ENCODE measurements at regions not wholly inside any gene's neighbourhood (a gene's known extent, or its start where the extent isn't known, plus 50 kb on each side); places are given as distances from the start of the nearest gene placed in this dataset.

GRCh38 chr2:120450196-120450820 lies 104.4 kb downstream of the INHBB start:
- no peak overlapping the region for H3K4me3 ChIP-seq
- no peaks in the 10 kb centered on the region for H3K4me1 ChIP-seq
- H3K36me3 ChIP-seq, result no peaks in the 10 kb centered on the region
- no peaks in the 10 kb centered on the region for H3K9me3 ChIP-seq
- no peak for TF ChIP-seq POLR2AphosphoS5 (IDR thresholded peaks at IDR 0.05)
- no peaks in the 10 kb centered on the region for H3K27me3 ChIP-seq
- intact Hi-C loops (cut with DNase I; ENCODE audit: low total_unique reads), result no loop called here
- no peak overlapping the region for H3K27ac ChIP-seq
- no peak for DNase-seq (ENCODE audit: low spot score in 2 of 2)

GRCh38 chr2:120451334-120451733 lies 105.4 kb downstream of the INHBB start:
- Histone ChIP-seq H3K27me3 (no peaks in the 10 kb centered on the region), H3K4me3 (no peak overlapping the region), H3K9me3 (no peaks in the 10 kb centered on the region), H3K27ac (no peak overlapping the region), H3K4me1 (no peaks in the 10 kb centered on the region), H3K36me3 (no peaks in the 10 kb centered on the region)
- intact Hi-C loops (cut with DNase I; ENCODE audit: low total_unique reads), result no loop called here
- peak in 1 of 2 donors; percentile 51 for DNase-seq (ENCODE audit: low spot score in 2 of 2)
- no peak for TF ChIP-seq POLR2AphosphoS5 (IDR thresholded peaks at IDR 0.05)
- no peak for TF ChIP-seq POLR2A (IDR thresholded peaks at IDR 0.05)
- no peak for TF ChIP-seq CTCF (IDR thresholded peaks at IDR 0.05)

- TF ChIP-seq CTCF (IDR thresholded peaks at IDR 0.05) (no peak), POLR2A (IDR thresholded peaks at IDR 0.05) (no peak), POLR2AphosphoS5 (IDR thresholded peaks at IDR 0.05) (no peak)
- intact Hi-C loops (cut with DNase I; ENCODE audit: low total_unique reads), result no loop called here
- no peak for DNase-seq (ENCODE audit: low spot score in 2 of 2)
- no peaks in the 10 kb centered on the region for H3K9me3 ChIP-seq
- H3K27ac ChIP-seq, result no peak overlapping the region
- H3K36me3 ChIP-seq, result no peaks in the 10 kb centered on the region
- H3K27me3 ChIP-seq, result no peaks in the 10 kb centered on the region
- H3K4me3 ChIP-seq, result no peak overlapping the region
- H3K4me1 ChIP-seq, result no peaks in the 10 kb centered on the region
Measured at GRCh38 chr2:120452131-120452530, 106.2 kb downstream of the INHBB start.

GRCh38 chr2:120452945-120453634 lies 107.2 kb downstream of the INHBB start:
- Histone ChIP-seq H3K36me3 (no peaks in the 10 kb centered on the region), H3K9me3 (peaks cover 0 to 4% of the 10 kb centered on the region in 2 donors), H3K27ac (no peak overlapping the region), H3K27me3 (no peaks in the 10 kb centered on the region), H3K4me3 (no peak overlapping the region), H3K4me1 (no peaks in the 10 kb centered on the region)
- no peak for TF ChIP-seq POLR2AphosphoS5 (IDR thresholded peaks at IDR 0.05)
- no peak for TF ChIP-seq CTCF (IDR thresholded peaks at IDR 0.05)
- TF ChIP-seq POLR2A (IDR thresholded peaks at IDR 0.05), result no peak
- intact Hi-C loops (cut with DNase I; ENCODE audit: low total_unique reads), result no loop called here
- no peak for DNase-seq (ENCODE audit: low spot score in 2 of 2)

- H3K9me3 ChIP-seq, result peaks cover 0 to 10% of the 10 kb centered on the region in 2 donors
- TF ChIP-seq CTCF (IDR thresholded peaks at IDR 0.05) (no peak), POLR2A (IDR thresholded peaks at IDR 0.05) (no peak), POLR2AphosphoS5 (IDR thresholded peaks at IDR 0.05) (no peak)
- no peak overlapping the region for H3K27ac ChIP-seq
- intact Hi-C loops (cut with DNase I; ENCODE audit: low total_unique reads), result no loop called here
- H3K27me3 ChIP-seq, result no peaks in the 10 kb centered on the region
- DNase-seq (ENCODE audit: low spot score in 2 of 2), result no peak
- H3K4me3 ChIP-seq, result no peak overlapping the region
- no peaks in the 10 kb centered on the region for H3K36me3 ChIP-seq
- H3K4me1 ChIP-seq, result no peaks in the 10 kb centered on the region
Measured at GRCh38 chr2:120453635-120453998, 107.7 kb downstream of the INHBB start.
